Sigmoid colon (tissue), 6 donors: ENCODE measurements at regions not wholly inside any gene's neighbourhood (a gene's known extent, or its start where the extent isn't known, plus 50 kb on each side); places are given as distances from the start of the nearest gene placed in this dataset.
"Not testable (repeated sequence)": the region's sequence is repeated elsewhere in the genome, so short reads cannot be mapped to it uniquely, and the experiment has no call there.

Source experiments
- DNase-seq: peaks from one replicate; pipeline ENCODE4 v3.0.0-alpha.2; 2019
- H3K27ac ChIP-seq, 4 donors: fragments of 200-600 bp; sonication (generic); one replicate each; pipeline ENCODE4 v1.5.1; 2016 to 2019; ENCODE audit warnings: mild to moderate bottlenecking in 1 of 4
- H3K27me3 ChIP-seq, 3 donors: fragments of 200-600 bp; sonication (generic); one replicate each; pipeline ENCODE4 v1.5.1; 2019; ENCODE audit warnings: mild to moderate bottlenecking in 1 of 3
- H3K36me3 ChIP-seq, 4 donors: fragments of 200-600 bp; sonication (generic); one replicate each; pipeline ENCODE4 v1.5.1; 2016 to 2019
- H3K4me1 ChIP-seq, 4 donors: fragments of 200-600 bp; sonication (generic); one replicate each; pipeline ENCODE4 v1.5.1; 2017 to 2019
- H3K4me3 ChIP-seq, 4 donors: fragments of 200-600 bp; sonication (generic); one replicate each; pipeline ENCODE4 v1.5.1; 2017 to 2019; ENCODE audit warnings: mild to moderate bottlenecking in 2 of 4, moderate library complexity in 1 of 4
- H3K9me3 ChIP-seq, 4 donors: fragments of 200-600 bp in 3 of 4; sonication (generic) in 3 of 4; one replicate each; pipeline versions ENCODE4 v1.5.1 to v1.6.1; 2013 to 2019
- EP300 ChIP-seq, 4 donors: sonication (generic); formaldehyde crosslinking; IDR thresholded peaks; one replicate each; pipeline ENCODE4 v1.6.1; 2017; ENCODE audit warnings: antibody characterized with exemption in 4 of 4
- POLR2A ChIP-seq, 2 donors: fragments of 450-650 bp; IDR thresholded peaks; one replicate each; pipeline ENCODE4 v1.6.1; 2016; ENCODE audit warnings: antibody characterized with exemption in 2 of 2, mild to moderate bottlenecking in 2 of 2, moderate library complexity in 2 of 2
- POLR2AphosphoS5 ChIP-seq, 4 donors: sonication (generic); formaldehyde crosslinking; IDR thresholded peaks; one replicate each; pipeline ENCODE4 v1.6.1; 2017; ENCODE audit warnings: antibody characterized with exemption in 4 of 4
- WGBS, 2 donors: extraction: QIAGEN DNeasy Blood & Tissue Kit; methylation state at CpG; one replicate each; pipeline ENCODE4 v1.1.7; 2013; 5-methylcytosine and 5-hydroxymethylcytosine counted together
- intact Hi-C: fragments of 100-400 bp; cut with DNase I; formaldehyde crosslinking; loops from one replicate; pipeline ENCODE4 v1.15.1; 2023
- TF ChIP-seq, protein P1 (sequence below), 4 experiments: fragments of 450-650 bp in 3 of 4; fragments of 200-600 bp in 1 of 4; IDR thresholded peaks; one replicate each; pipeline ENCODE4 v1.5.1; 2016 to 2019; ENCODE audit warnings: antibody characterized with exemption in 4 of 4, mild to moderate bottlenecking in 3 of 4, moderate library complexity in 2 of 4
- donor health status: healthy with polysubstance abuse.
- donor health status: healthy.

DNA sequence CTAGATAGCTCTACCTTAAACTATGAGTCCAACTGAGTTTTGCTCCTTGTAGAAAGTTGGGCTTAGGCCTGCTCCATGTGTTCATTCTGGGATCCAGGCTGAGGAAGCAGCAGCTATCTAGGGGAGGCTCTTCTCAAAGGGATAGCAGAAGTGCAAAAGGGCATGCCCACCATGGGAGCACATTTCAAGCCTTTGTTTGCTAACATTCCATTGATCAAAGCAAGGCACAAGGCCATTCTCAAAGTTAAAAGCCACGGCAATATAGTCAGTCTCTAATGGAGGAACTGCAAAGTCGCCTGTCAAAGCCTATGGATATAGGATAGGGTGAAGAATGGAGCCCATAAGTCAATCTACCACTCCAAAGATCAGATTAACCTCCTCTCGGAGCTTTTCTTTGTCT is 488.1 kb upstream of the ARX start:
- TF ChIP-seq, protein P1, sequence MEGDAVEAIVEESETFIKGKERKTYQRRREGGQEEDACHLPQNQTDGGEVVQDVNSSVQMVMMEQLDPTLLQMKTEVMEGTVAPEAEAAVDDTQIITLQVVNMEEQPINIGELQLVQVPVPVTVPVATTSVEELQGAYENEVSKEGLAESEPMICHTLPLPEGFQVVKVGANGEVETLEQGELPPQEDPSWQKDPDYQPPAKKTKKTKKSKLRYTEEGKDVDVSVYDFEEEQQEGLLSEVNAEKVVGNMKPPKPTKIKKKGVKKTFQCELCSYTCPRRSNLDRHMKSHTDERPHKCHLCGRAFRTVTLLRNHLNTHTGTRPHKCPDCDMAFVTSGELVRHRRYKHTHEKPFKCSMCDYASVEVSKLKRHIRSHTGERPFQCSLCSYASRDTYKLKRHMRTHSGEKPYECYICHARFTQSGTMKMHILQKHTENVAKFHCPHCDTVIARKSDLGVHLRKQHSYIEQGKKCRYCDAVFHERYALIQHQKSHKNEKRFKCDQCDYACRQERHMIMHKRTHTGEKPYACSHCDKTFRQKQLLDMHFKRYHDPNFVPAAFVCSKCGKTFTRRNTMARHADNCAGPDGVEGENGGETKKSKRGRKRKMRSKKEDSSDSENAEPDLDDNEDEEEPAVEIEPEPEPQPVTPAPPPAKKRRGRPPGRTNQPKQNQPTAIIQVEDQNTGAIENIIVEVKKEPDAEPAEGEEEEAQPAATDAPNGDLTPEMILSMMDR (IDR thresholded peaks at IDR 0.05), result no peak
- TF ChIP-seq EP300 (IDR thresholded peaks at IDR 0.05), result no peak
- no peak for TF ChIP-seq POLR2A (IDR thresholded peaks at IDR 0.05)
- TF ChIP-seq POLR2AphosphoS5 (IDR thresholded peaks at IDR 0.05), result no peak

DNA sequence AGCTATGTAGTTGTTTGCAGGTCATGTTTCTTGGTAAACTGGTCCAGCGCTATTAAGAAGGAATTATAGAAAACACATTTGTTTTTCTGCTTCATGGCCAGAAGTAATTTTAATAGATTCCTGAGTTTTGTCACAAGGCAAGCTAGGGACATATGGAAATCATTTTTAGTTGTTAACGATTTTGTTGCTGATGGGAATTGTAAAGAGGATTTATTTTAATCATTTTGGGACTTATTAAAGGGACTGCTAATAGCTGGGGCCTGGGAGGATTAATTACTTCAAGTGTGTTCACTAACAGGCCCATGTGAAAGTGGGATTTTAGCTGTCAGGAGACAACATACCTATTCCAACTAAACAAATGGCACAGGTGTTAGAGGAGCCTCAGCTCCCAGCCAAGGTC is 492.0 kb upstream of the ARX start:
- Histone ChIP-seq H3K36me3 (no peaks in the 10 kb centered on the region), H3K27me3 (no peaks in the 10 kb centered on the region), H3K27ac (no peak overlapping the region), H3K4me1 (no peaks in the 10 kb centered on the region), H3K9me3 (no peaks in the 10 kb centered on the region), H3K4me3 (no peak overlapping the region)
- intact Hi-C loops, result no loop called here
- TF ChIP-seq POLR2A (IDR thresholded peaks at IDR 0.05) (no peak), EP300 (IDR thresholded peaks at IDR 0.05) (no peak), POLR2AphosphoS5 (IDR thresholded peaks at IDR 0.05) (no peak)
- TF ChIP-seq, protein P1 (IDR thresholded peaks at IDR 0.05), result no peak
- DNase-seq, result no peak
- WGBS, 2 donors, result 82 to 88% methylated on average over 2 of the region's 2 CpGs

More for the DNA sequence above, 488.1 kb upstream of the ARX start:
- Histone ChIP-seq H3K4me3 (no peak overlapping the region), H3K27ac (no peak overlapping the region), H3K27me3 (no peaks in the 10 kb centered on the region), H3K36me3 (no peaks in the 10 kb centered on the region), H3K9me3 (no peaks in the 10 kb centered on the region), H3K4me1 (no peaks in the 10 kb centered on the region)
- 42 to 63% methylated on average over 3 of the region's 3 CpGs for WGBS, 2 donors
- DNase-seq, result no peak
- intact Hi-C loops, result no loop called here

DNA sequence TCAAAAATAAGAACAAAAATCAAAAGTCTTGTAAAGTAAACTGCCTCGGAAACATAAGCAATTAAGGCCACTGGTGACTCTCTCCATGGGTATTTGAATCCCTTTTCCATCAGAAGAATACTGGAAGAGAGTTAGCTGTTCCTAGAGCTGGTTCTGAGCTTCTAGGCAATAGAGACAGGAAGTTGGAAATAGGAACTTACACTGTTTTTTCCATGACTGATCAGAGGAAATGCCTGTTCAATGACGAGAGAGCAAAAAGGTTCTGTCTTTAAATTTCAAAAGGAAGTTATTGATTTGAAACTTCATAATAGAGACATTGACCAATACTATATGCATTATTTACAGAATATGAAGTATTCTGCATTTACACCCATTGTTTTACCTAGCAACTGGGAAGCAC is 503.5 kb upstream of the ARX start:
- DNase-seq, result no peak
- no peaks in the 10 kb centered on the region for H3K27me3 ChIP-seq
- no peak overlapping the region for H3K4me3 ChIP-seq
- no peaks in the 10 kb centered on the region for H3K9me3 ChIP-seq
- no peaks in the 10 kb centered on the region for H3K4me1 ChIP-seq
- no peak overlapping the region for H3K27ac ChIP-seq
- 59 to 84% methylated on average over 2 of the region's 2 CpGs for WGBS, 2 donors
- intact Hi-C loops, result no loop called here
- no peak for TF ChIP-seq EP300 (IDR thresholded peaks at IDR 0.05)
- TF ChIP-seq, protein P1 (IDR thresholded peaks at IDR 0.05), result no peak
- no peak for TF ChIP-seq POLR2A (IDR thresholded peaks at IDR 0.05)
- TF ChIP-seq POLR2AphosphoS5 (IDR thresholded peaks at IDR 0.05), result no peak
- H3K36me3 ChIP-seq, result no peaks in the 10 kb centered on the region

- H3K27ac ChIP-seq, H3K9me3 ChIP-seq, H3K4me3 ChIP-seq, DNase-seq, H3K36me3 ChIP-seq, H3K27me3 ChIP-seq, intact Hi-C loops, H3K4me1 ChIP-seq: not testable (repeated sequence)
- WGBS, 2 donors, result 93 to 94% methylated on average over 20 of the region's 20 CpGs
Measured at GRCh38 chrX:25522443-25523010, 506.8 kb upstream of the ARX start.

- no peak overlapping the region for H3K27ac ChIP-seq
- TF ChIP-seq, protein P1 (IDR thresholded peaks at IDR 0.05), result no peak
- TF ChIP-seq POLR2A (IDR thresholded peaks at IDR 0.05) (no peak), POLR2AphosphoS5 (IDR thresholded peaks at IDR 0.05) (no peak), EP300 (IDR thresholded peaks at IDR 0.05) (no peak)
- no peaks in the 10 kb centered on the region for H3K27me3 ChIP-seq
- peaks cover 0 to 8% (median 0%) of the 10 kb centered on the region in 4 donors for H3K4me1 ChIP-seq
- H3K4me3 ChIP-seq, result no peak overlapping the region
- no peaks in the 10 kb centered on the region for H3K9me3 ChIP-seq
- no peaks in the 10 kb centered on the region for H3K36me3 ChIP-seq
- 20 to 22% methylated on average over 7 of the region's 7 CpGs for WGBS, 2 donors
- no peak for DNase-seq
- intact Hi-C loops, result no loop called here
Measured at GRCh38 chrX:25523574-25524540, 508.1 kb upstream of the ARX start.
